Stimulated activated CD4-positive, alpha-beta T cell treated with anti-CD3 and anti-CD28 coated beads, Interleukin-12 subunit alpha, Interleukin-12 subunit beta, amount 100 ng/mL, for 24 hours (primary cell): ENCODE measurements at regions not wholly inside any gene's neighbourhood (a gene's known extent, or its start where the extent isn't known, plus 50 kb on each side); places are given as distances from the start of the nearest gene placed in this dataset.

Source experiments
- DNase-seq, 2 experiments: peaks; one replicate each; pipeline ENCODE4 v3.0.0-alpha.2; 2020; ENCODE audit warnings: low read depth in 2 of 2

GRCh38 chr2:120401275-120402066 is 55.5 kb downstream of the INHBB start:
- no peak for DNase-seq

GRCh38 chr2:120402067-120402433 is 56.1 kb downstream of the INHBB start:
- DNase-seq, result no peak

DNA sequence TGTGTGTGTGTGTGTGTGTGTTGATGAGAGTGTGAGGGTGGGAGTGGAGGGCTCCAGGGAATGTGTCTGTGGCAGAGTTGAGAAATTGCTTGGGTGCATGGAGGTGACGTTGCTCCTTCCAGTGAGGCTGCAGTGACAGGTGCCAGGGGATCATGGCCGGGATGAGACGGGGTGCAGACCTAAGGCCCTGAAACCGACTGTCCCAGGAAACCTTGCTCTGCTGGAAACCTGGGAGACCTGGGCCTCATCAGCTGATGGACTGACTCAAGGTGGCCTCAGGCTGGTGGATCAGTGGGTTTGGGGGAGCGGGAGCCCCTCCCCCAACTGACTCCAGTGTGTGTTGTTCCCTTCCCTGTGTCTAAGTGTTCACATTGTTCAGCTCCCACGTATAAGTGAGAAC is 56.6 kb downstream of the INHBB start:
- no peak for DNase-seq

DNA sequence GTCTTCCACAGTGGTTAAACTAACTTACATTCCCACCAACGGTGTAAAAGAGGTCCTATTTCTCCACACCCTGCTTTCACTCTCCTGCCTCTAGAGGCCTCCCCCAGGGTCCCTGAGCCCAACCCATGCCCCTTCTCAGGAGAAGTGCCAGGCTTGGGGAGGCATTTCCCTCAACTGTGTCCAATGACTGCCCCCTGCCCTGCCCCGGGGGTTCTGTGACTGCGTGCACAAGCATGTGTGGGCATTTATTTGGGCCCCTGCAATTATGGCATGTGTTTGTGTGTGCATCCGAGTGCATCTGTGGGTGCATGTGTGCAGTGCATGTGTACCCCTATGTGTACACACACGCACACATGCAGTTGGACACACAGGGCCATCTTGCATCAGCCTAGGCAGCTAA is 57.3 kb downstream of the INHBB start:
- no peak for DNase-seq

- no peak for DNase-seq
Measured at GRCh38 chr2:120403676-120404075, 57.7 kb downstream of the INHBB start.

DNA sequence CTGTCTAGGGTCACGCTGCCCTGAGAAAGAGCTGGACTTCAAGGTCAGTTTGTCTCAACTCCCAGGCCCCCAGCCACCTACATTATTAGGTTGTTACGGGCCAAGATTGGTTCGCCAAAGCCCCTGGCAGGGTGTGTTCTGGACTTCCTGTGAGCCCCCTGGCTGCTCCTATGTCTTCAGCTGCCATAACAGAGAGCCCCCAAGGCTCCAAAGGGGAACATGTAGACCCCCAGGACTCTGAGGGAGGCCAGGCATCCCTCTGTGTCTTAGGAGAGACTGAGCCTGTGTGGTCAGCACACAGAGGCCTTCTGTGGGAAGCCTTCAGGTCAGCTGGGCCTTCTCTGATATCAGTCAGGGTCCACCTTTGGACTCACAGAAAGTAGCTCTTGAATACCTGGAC is 58.3 kb downstream of the INHBB start:
- no peak for DNase-seq

DNA sequence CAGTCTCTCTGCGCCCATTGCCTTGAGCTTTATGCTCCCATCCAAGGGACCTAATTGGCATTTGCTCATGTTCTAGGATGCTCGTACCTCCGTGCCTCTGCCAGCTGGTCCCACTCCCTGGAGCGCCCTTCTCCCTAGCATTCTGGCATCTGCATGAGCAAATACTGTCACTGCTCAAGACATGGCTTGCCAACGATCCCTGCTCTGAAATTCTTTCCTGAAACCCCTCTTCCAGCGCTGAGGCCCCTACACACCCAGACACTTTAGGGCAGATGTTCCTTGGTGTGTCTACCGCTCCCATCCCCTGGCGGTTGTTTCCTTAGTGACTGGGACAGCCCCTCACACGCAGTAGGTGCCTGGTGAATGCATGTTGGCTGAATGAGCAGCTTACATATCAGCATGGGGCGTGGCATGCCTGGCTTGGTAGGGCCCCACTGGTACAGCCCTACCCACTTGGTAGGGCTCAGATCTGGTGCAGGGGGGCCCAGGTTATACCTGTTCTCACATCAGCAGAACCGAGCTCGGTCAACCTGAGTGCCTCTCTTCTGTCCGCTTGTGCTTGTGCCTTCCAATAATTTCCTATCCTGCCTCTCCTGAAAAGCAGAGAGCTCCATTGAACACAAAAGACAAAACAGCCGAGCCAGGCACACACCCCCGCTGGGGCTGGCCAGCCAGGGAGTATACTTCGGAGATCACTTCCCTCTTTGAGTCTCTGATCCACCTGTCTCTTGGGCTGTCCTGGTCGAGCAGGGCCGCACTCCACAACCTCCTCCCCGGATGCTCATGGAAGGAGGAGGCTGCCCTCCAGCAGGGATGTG is 59.2 kb downstream of the INHBB start:
- DNase-seq, result no peak

DNA sequence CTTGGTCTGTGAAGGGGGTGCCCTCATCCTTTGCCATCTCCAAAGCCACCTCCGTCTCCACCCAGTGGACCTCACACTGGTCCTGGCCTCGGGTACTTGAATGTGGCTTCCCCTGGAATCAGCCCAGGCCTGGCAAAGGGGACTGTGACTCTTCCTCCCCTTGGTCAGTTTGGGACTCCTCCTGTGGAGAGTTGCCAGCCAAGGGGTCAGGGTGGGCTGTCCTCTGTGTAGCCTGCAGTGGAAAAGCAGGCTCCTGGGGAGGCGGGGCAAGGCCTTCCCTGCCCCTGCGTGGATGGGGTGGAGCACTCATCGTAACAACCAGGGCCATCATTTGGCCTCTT is 59.8 kb downstream of the INHBB start:
- DNase-seq, result no peak

DNA sequence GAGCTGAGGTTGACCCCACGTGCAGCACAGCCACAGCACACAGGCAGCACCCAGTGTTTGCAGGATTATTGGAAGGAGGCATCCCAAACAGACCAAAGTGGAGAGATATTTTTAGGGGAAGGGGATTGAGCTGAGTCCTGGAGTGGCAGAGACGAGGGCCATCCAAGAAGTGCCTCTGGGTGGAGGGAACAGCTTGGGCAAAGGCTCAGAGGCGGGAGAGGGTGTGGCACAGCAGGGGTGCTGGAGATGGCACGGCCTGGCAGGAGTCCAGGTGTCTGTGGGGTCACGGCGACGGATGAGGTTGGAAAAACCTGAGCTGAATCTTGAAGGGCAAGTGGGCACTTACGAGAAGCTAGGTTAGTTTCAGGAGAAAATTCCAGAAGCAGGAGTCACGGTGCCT is 60.6 kb downstream of the INHBB start:
- no peak for DNase-seq

DNA sequence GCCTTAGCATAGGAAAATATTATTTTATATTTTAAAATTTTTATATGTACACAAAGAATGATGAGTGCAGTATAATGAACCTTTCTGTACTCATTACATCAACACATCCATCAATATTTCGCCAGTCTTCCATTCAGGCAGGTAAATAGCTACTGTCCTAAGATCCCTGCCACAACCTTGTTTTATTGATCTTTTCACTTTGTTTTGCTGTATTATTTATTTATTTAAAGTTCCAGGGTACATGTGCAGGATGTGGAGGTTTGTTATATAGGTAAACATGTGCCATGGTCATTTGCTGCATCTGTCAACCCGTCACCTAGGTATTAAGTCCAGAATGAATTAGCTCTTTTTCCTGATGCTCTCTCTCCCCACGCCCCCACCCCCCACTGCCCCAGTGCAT is 64.6 kb downstream of the INHBB start:
- DNase-seq, result no peak

DNA sequence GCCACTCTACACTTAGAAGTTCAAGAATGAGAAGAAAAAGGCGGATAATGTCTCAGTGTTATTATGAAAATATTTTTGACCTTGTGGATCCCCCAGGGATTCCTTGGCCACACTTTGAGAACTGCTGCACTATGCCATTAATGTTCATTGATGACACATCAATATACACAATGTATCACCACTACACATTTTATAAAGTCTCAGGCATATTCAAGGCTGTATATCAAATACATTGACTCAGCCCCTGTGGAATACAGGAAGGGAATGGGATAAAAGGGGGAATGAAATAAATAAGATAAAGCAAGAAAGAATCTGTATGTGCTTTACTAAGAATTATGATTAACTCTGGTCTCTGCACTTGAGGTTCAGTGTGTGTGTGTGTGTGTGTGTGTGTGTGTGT is 69.1 kb downstream of the INHBB start:
- DNase-seq, result no peak

GRCh38 chr2:120415728-120416509 is 70.0 kb downstream of the INHBB start:
- DNase-seq, result no peak

DNA sequence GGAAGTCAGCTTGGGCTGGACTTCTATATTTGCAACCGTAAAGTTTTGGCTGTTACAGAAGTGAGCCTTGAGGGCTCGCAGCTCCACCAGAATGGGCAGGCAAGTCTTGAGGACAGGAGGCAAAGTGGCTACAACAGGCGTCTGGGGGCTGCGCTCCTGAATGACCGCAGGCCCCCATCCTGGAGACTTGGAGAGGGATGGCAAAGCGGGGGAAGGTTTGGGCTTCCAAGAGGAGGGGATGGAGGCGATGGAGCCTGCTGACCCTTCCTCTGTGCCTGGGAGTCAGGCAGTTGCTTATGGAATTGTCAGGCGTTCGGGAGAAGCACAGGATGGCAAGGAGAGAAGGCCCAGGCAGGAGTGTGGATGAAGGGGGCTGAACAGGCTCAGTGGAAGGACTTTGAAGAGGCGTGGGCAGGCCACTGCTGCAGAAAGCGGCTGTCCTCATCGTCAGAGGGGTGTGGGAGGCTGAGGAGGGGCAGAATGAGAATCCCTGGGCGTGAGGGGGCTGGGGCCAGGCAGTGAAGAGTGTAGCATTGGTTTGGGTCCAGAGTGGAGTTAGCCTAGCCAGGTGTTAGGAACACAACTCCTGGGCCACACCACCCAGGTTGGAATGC is 72.3 kb downstream of the INHBB start:
- no peak for DNase-seq

DNA sequence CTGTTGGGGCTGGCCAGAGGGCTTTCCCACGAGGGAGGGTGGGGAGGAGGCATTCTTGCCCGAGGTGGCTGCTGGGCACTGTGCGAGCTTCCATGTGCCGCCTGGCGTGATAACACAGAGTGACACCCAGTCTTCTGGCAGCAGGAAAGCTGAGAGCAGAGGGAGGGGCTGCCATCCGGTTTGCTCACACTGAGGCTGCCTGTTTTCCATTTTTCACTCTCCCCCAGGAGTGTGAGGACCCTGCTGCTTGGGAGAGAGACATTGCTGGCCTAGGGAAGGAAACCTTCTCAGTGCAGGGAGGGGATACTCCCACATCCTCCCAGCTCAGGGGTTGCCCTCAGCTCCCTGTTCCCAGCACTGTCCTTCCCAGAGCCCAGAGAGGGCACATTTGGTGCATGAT is 73.1 kb downstream of the INHBB start:
- no peak for DNase-seq

- no peak for DNase-seq
Measured at GRCh38 chr2:120419955-120420354, 74.0 kb downstream of the INHBB start.

DNA sequence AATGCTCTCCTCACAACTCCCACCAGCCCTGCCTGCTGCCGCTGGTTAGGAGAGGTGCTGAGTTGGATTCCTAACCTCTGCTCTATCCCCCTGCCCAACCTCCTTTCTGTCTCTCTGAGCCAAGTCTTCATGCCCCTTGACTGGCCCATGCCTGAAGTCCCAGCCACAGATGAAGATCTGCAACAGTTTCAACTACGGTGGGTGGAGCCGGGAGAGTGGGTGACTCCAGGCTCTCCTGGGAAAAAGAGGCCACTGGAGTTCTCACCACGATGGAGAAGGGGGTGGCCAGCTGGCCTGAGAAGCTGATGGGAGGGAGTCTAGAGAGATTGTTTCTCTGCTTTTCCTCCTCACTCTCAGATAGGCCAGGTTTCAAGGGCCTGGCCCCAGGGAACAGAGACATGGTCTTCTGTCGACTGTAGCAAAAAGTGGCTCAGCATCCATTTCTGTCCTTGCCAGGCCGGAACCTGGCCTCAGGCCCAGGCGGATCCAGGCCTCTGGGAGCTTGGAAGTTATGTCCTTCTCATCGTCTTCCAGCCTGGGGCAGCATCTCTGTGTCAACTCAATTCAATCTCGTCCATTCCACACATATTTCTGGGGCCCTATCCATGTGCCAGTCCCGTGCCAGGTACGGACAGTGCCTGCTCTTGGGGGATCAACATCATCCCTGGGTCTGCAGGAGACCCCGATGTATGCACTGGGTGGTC is 75.3 kb downstream of the INHBB start:
- DNase-seq, result no peak

DNA sequence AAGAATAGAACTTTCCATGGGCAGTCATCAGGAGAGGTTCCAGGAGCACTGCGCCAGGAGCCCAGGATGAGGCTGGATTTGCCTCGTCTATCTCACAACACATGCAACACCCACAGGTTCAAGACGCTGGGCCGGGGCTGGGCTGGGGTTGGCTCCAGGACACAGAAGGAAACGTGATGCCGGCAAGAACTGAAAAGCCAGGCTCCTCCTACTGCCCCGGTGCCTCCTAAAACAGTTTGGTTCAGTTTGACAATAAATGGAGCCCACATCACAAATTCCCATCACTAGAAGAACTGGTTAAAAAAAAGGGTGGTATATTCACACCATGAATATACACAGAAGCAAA is 75.9 kb downstream of the INHBB start:
- DNase-seq, result no peak

- DNase-seq, result no peak
Measured at GRCh38 chr2:120422465-120423160, 76.7 kb downstream of the INHBB start.

GRCh38 chr2:120423167-120423943 is 77.4 kb downstream of the INHBB start:
- DNase-seq, result no peak

DNA sequence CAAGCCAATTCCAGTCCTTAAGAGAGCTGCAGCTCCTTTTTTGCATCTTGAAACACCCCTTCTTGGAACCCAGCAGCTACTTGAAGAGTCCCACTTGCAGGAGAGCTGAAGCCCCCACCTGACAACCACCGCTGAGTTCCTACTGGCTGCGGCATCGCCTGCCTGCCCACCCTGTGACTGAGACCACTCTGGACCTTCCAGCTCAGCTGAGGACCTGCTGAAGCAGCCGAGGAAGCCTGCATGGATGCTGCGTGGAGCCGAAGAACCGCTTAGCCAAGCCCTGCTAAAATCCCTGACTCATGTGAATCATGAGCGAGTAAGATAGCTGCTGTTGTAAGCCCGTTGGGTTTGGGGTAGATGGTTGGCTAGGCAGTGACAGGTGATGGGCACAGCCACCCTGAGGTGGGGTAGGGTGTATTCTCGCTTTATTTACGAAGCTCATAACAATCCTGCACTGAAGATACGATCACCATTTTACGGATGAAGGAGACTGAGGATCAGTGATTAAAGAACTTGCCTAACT is 78.4 kb downstream of the INHBB start:
- no peak for DNase-seq
